IPS-18c (cell line): ENCODE measurements at regions not wholly inside any gene's neighbourhood (a gene's known extent, or its start where the extent isn't known, plus 50 kb on each side); places are given as distances from the start of the nearest gene placed in this dataset.

Source experiments
- H3K4me3 ChIP-seq: 2 replicates; pipeline ENCODE4 v1.7.0; 2013; ENCODE audit warnings: low read depth, mild to moderate bottlenecking, low read length, moderate library complexity; ENCODE audit not compliant: insufficient read depth
- H3K9me3 ChIP-seq: one replicate; pipeline ENCODE4 v1.6.1; 2013; ENCODE audit warnings: mild to moderate bottlenecking, low read length, moderate library complexity; ENCODE audit not compliant: control insufficient read depth, insufficient read depth

DNA sequence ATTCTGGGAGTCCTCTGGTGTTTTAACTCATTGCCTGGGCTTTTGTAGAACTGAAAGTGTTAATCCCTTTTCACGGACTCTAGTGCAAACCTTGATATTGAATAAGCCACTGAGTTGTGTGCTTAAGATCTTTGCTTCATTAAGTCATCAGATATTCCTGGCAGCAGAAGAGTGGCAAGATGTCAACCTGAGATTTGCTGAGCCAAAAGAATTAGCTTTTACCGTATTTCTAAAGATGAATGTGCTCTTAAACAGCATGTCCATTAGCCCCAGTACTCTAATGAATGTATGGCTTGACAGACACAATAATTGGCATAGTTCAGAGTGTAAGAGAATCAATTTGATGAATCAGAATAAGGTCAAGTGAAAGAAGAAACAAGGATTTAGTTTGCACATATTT is 87.2 kb upstream of the CDH6 start:
- Histone ChIP-seq H3K9me3 (no peaks in the 10 kb centered on the region), H3K4me3 (no peak overlapping the region)

DNA sequence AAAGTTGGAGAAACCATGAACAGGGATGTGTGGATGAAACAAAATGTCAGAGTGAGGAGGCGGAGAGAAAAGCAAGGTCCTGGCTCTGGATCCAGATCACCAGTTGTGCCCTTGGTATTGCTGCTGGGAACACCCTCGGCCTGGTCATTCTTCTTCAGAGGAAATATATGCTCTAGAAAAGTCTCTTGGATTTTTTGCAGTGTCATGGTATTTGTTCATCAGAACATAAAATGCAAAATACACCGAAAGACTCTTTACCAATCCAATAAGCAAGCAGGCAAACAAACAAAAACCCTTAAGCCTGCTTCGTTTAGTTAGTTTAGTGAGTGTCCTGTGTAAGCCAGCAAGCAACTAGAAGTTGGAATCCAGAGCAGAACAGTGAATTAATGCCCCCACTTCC is 88.7 kb upstream of the CDH6 start:
- no peaks in the 10 kb centered on the region for H3K9me3 ChIP-seq
- H3K4me3 ChIP-seq, result no peak overlapping the region

DNA sequence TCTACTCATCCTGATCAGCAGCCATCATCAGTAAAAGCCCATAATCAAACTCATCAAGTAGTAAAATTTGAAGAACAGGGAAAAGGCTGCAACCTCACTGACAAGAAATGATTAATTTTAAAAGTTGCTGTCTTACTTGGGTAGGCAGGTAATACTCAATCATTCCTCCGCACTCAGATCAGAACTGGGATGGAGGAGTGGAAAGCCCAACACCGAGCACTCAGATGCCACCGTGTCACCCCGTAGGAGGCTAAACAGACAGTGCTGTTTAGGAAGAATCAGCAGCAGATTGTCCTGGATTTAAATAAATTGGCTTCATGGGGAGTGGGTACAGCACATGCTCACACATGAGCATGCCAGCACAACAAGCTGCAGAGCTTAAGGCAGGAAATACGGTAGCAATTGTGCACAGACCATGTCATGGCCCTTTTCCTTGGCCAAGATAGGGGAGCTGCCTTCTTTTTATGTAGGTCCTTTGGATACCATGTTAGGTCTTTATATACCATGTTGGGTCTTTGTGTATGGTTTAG is 92.6 kb upstream of the CDH6 start:
- no peak overlapping the region for H3K4me3 ChIP-seq
- H3K9me3 ChIP-seq, result no peaks in the 10 kb centered on the region

DNA sequence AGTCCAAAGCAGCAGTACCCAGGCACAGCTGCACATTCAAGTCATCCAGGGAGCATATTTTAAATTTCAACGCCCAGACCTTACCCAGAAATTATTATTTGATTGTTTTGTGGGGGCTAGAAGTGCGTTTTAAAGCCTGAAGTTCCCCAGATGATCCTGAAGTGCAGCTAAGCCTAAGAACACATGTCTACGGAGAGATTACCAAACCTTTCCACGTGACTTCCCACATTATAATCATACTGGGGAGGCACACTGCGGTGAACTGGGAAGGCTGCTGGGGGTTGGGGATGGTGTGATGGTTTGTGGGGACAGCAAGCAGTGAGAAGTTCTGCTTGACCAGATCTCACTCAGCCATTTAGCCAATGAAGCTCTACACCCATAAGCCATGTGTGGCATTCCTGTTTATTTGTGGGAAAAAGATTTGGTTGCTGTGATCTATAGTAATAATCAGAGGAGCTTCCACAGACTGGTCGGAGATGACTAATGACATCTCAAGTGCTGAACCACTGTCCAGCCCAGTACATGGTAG is 93.4 kb upstream of the CDH6 start:
- H3K9me3 ChIP-seq, result no peaks in the 10 kb centered on the region
- H3K4me3 ChIP-seq, result no peak overlapping the region

DNA sequence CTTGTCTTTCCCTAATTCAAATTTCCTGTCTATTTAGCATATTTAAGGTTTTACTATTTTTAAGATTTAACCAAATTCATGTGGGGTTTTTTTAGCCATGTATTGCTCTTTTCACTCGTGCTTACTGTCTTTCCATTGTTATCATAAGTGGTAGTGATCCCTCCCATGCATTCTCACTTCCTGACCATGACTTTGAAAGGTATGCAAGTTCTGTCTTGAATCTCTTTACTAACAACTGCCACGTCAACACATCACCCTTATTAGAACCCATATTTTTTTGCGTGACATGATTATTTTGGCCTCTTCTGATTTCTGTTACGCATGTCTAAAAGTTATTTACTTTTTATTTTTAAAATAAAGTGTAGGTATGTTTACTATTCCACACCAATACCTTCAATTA is 94.7 kb upstream of the CDH6 start:
- no peaks in the 10 kb centered on the region for H3K9me3 ChIP-seq
- H3K4me3 ChIP-seq, result no peak overlapping the region

DNA sequence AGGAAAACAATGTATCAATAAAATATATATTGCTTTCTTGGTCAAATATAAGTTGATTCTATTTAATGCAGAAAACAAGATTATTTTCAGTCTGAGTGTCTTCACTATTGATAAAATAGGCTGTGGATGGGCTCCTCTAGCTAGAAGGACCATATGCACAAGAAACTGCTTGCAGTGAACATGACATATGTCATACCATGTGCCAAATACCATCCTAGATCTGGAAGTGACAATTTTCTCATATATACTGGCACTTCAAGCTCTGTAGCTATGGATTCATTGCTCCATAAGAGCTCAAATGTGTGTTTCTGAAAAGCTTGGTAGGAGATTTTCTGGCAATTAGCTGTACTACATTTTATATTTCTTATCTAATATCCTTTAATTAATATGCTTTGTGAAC is 95.6 kb upstream of the CDH6 start:
- no peaks in the 10 kb centered on the region for H3K9me3 ChIP-seq
- no peak overlapping the region for H3K4me3 ChIP-seq

DNA sequence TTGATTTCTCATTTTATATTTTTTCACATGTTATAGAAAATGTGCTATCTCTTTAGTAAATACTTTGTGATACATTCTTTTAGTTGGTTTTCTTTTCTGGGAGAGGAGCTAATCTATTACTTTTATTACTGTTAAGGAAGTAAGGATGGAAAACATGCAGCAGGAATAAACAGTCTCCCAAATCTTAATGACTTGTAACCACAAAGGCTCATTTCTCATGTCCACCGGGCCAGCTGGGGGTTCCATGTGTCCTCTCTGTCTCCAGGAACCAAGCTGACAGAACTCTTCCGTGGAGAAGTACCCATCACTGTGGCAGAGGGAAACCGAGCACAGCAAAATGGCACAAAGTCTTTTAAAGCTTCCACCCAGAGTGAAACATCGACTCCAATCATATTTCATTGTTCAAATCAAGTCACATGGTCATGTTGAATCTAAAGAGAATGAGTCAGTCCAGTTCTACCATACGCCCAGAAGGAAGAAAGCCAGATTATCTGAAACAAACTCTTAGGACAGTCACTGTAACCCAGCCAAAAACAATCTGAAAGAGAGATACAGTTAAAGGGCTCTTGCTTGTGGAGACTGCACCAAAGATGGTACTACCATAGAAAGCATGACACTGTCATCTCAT is 97.1 kb upstream of the CDH6 start:
- Histone ChIP-seq H3K9me3 (peaks cover 4% of the 10 kb centered on the region), H3K4me3 (no peak overlapping the region)

DNA sequence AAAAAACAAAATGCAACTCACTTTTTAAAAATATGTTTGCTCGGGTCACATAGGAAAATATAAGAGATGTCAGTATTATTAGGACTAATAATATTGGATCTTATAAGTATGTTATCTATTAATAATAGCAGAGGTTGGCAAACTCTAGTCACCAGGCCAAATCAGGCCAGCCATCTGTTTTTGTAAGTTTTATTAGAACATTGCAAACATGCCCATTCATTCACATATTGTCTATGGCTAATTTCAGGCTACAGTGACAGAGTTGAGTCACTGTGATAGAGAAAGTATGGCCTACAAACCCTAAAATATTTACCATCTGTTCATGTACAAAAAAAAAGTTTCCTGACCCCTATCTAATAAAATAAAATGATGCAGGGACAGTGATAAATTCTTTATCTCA is 97.7 kb upstream of the CDH6 start:
- Histone ChIP-seq H3K9me3 (peaks cover 4% of the 10 kb centered on the region), H3K4me3 (no peak overlapping the region)

DNA sequence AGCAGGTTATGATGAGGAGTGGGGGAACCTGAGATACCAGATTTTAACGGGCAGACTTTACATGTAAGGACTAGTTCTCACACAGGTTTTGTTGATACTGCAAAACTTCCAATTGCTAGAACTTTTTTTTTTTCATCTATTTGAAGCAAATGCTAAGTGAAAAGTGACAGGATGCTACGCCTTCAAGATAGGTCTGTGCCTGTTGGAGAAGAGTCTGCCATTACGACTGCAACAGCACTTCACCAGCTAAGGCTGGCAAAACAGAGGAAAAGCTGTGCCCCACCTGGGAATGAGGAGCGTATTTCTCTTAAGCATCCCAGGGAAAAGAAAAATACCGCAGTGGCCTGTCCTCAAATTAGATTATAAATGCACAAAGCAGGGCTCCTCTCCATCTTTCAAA is 102.0 kb upstream of the CDH6 start:
- Histone ChIP-seq H3K4me3 (no peak overlapping the region), H3K9me3 (peaks cover 4% of the 10 kb centered on the region)

DNA sequence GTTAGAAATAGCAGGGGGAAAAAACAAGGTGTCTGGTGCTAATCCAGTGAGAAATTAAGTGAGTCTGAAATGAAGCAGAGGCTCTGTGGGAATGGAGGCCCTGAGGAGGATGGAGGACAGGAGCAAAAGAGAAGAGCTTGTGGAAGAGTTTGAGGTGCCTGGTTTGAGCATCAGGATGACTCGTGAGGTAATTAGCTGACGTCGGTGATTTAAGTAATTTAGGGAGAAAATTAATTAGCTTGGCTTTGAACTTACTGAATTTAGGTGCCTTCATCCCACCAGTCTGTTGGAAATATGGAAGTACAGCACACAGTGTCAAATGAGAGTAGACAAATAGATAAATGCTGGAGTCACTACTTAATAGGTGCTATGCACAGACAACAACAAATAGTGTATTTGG is 103.0 kb upstream of the CDH6 start:
- H3K4me3 ChIP-seq, result no peak overlapping the region
- H3K9me3 ChIP-seq, result peaks cover 4% of the 10 kb centered on the region

DNA sequence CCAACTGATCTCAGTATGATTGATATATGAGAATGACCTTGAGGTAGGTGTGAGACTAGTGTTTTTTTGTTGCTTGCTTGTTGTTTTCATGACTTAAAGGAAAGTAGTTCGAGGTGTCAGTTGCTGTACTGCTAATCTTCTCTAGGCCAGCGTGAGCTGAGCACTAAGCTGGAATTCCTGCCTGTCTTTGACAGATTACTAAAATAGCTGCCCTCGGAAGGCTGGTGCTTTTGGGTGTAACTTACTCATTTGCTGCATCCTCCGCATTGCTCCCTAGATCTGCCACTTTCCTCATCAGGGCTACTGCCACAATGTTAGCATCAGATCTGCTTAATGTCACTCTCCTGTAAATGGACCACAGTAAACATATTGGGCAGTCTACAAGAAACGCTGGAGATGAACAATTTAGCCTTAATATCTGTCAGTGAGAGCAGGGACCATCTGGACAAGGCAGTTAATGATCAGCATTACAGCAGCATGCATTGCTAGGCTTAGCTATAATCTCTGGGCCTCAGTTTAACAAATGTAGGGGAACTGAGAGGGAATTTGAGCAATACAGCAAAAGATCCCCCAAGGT is 106.6 kb upstream of the CDH6 start:
- no peak overlapping the region for H3K4me3 ChIP-seq
- no peaks in the 10 kb centered on the region for H3K9me3 ChIP-seq

DNA sequence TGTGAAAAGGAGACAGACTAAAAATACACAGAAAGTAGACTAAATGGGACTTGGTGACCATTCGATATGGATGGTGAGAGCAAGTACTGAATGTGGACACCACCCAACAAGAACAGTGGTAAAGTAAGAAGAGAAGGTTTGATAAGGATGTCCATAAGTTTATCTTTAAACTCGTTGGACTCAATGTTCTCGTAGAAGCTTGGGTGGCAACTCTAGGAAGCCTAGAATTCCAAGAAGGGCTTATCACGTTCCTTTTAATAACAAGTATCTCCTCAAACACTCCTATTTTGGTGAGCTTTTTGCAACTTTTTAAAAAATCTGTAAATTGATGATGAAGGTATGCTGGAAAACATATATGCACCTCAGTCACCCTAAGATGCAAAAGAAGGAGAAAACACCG is 108.6 kb upstream of the CDH6 start:
- Histone ChIP-seq H3K4me3 (no peak overlapping the region), H3K9me3 (no peaks in the 10 kb centered on the region)

DNA sequence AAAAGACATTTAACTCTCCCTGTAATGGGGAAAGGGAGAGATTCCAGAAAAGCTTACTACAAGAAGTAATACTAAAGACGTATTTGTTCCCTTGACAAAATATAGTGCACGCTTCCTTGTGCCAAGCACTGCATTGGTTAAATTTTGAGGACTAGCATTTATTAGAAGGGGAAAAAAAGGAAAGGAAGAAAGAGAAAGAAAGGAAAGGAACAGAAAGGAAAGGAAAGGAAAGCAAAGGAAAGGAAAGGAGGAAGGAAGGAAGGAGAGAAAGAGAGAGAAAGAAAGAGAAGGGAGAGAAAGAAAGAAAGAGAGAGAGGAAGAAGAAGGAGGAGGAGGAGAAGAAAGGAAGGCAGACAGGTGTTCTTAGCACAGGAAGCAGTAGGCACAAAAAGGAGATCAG is 110.1 kb upstream of the CDH6 start:
- no peak overlapping the region for H3K4me3 ChIP-seq
- no peaks in the 10 kb centered on the region for H3K9me3 ChIP-seq

DNA sequence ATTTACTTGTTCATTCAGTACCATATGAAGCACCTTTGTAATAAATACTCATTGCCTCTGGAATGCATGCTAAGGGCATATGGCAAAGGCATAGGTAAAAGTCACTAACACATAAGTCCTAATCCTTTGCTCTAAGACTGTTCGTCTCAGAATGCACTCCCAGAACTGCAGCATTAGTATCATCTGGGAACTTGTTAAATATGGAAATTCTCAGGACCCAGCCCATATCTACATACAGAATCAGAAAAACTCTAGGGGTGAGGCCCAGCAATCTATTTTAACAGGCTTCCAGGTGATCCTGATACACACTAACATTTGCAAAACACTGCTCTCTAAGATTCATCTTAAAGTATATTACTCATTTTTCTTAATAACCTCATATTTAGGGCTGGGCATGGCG is 113.8 kb upstream of the CDH6 start:
- H3K4me3 ChIP-seq, result no peak overlapping the region
- H3K9me3 ChIP-seq, result no peaks in the 10 kb centered on the region

DNA sequence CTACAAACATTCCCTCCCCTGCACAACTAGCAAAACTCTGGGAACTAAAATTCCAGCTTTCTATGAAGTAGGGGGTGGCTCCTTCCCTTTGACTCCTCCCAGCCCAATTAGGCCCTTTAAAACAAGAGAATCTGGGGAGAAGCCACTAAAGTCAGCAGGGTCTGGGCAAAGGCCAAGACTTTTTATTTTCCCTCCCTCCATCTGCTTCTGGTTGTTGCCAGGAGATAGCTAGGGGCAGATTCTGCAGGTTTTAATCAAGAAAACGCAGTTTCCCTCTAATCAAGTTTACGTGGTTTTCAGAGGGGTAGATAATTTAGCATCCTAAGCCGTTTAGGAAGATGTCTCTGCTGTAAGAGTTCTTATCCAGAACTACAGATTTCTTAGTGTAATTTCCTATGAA is 114.5 kb upstream of the CDH6 start:
- Histone ChIP-seq H3K4me3 (no peak overlapping the region), H3K9me3 (no peaks in the 10 kb centered on the region)

DNA sequence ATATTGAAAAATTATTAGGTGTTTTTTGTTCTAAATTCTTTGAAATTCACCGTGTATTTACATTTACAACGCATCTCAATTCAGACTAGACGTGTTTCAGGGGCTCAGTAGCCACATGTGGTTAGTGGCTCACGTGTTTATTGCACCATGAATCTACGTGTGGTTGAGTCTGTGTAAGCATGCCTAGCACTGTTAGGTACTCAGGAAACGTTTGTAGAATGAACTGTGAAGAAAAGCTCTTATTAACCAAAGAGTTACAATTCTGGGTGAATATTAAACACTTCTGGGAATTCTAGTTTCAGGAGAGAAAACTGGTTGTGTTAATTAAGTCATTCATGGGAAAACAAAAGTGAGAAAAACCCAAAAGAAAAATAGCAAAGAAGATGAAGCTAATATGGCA is 117.5 kb upstream of the CDH6 start:
- Histone ChIP-seq H3K4me3 (no peak overlapping the region), H3K9me3 (no peaks in the 10 kb centered on the region)

DNA sequence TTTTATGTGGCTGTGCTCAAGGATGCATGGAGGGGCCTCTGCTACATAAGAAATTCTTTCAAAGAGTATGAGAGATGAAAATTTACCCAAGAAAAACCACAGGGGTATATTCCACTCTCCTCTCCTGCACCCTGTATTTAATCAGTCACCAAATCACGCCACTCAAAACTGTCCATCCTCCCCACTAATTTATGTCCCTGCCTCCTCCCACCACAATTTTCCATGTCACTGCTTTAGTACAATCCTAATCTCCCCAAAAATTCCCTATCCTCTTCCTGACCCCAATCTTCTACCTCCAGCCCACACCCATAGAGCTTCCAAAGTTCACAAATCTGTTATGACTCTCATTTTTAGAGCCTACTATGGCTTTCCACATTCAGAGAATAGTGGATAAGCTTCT is 125.2 kb upstream of the CDH6 start:
- peaks cover 3% of the 10 kb centered on the region for H3K9me3 ChIP-seq
- no peak overlapping the region for H3K4me3 ChIP-seq

DNA sequence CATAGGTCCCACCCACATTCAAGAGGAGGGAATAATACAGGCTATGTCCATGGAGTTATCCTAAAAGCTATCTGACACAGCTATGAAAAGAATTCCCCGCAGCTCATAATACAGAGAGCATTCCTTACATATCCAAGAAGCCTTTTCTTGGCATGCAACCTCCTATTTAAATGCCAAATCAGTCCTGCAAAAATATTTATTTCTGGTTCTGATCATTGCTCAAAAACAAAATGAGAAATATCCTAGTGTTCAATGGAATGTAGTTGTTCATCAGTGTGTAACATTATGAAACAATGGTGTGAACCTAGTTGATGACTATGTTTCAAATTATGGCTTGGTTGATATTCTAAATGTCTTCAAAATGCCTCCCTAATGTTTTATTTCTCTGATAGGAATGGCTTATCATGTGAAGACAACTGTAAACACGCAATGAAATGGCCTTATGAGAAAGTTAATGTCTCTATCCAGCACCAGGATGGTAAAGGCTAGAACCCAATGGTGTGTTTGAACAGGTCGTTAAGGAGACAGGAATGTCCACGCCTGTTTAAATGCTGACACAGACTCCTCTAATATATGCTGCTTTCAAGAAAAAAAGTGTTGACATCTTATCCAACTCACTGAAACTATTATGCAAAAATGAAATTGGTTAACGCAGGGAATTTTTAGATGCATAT is 126.7 kb upstream of the CDH6 start:
- Histone ChIP-seq H3K4me3 (no peak overlapping the region), H3K9me3 (peaks cover 3% of the 10 kb centered on the region)
